ENCODE measurements at regions not wholly inside any gene's neighbourhood (a gene's known extent, or its start where the extent isn't known, plus 50 kb on each side); places are given as distances from the start of the nearest gene placed in this dataset.
"Not testable (repeated sequence)": the region's sequence is repeated elsewhere in the genome, so short reads cannot be mapped to it uniquely, and the experiment has no call there.

DNA sequence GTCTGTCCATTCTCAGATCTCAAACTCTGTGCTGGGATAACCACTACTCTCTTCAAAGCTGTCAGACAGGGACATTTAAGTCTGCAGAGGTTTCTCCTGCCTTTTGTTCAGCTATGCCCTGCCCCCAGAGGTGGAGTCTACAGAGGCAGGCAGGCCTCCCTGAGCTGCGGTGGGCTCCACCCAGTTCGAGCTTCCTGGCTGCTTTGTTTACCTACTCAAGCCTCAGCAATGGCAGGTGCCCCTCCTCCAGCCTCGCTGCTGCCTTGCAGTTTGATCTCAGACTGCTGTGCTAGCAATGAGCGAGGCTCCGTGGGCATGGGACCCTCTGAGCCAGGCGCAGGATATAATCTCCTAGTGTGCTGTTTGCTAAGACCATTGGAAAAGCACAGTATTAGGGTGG, 53.1 kb upstream of the HUNK start:
- DNase-seq (ENCODE audit: low spot score): not testable (repeated sequence)

DNA sequence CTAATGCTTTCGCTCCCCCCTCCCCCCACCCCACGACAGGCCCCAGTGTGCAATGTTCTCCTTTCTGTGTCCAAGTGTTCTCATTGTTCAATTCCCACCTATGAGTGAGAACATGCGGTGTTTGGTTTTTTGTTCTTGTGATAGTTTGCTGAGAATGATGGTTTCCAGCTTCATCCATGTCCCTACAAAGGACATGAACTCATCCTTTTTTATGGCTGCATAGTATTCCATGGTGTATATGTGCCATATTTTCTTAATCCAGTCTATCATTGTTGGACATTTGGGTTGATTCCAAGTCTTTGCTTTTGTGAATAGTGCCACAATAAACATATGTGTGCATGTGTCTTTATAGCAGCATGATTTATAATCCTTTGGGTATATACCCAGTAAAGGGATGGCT, 58.5 kb upstream of the HUNK start:
- not testable (repeated sequence) for DNase-seq (ENCODE audit: low spot score)

DNA sequence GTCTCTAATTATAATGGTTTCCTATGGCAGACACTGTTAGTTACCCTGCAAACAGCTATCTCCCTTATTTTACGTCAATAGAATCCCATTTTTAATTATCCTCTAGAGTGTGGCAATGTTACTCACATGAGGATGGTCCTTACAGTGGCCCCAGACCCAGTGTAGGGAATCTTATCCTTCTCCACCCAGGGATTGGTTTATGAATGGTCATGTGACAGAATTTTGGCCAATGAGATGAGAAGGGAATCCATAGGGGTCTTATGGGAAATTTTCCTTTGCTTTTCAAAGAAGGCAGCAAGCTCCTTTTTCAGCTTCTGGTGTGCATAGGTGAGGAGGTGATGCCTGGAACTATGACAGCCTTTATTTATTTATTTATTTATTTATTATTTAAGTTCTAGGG, 59.0 kb upstream of the HUNK start:
- DNase-seq (ENCODE audit: low spot score): no peak

DNA sequence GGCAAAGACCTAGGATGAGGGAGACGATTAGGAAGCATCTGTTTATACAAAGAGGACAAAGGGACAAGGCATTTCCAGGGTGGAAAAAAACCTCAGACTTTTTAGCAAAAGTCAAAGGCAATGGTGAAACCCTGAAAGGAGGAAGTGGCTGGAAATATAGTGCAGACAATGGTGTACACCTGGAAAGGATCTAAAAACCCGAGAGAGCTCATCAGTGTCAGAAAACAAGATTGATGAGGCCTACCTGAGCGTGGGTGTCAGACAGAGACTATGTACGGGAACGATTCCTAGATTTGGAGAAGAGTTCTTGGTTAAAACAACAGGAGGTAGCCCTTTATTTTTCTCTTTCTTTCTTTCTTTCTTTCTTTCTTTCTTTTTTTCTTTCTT, 68.8 kb upstream of the HUNK start:
- no peak for DNase-seq (ENCODE audit: low spot score)

DNA sequence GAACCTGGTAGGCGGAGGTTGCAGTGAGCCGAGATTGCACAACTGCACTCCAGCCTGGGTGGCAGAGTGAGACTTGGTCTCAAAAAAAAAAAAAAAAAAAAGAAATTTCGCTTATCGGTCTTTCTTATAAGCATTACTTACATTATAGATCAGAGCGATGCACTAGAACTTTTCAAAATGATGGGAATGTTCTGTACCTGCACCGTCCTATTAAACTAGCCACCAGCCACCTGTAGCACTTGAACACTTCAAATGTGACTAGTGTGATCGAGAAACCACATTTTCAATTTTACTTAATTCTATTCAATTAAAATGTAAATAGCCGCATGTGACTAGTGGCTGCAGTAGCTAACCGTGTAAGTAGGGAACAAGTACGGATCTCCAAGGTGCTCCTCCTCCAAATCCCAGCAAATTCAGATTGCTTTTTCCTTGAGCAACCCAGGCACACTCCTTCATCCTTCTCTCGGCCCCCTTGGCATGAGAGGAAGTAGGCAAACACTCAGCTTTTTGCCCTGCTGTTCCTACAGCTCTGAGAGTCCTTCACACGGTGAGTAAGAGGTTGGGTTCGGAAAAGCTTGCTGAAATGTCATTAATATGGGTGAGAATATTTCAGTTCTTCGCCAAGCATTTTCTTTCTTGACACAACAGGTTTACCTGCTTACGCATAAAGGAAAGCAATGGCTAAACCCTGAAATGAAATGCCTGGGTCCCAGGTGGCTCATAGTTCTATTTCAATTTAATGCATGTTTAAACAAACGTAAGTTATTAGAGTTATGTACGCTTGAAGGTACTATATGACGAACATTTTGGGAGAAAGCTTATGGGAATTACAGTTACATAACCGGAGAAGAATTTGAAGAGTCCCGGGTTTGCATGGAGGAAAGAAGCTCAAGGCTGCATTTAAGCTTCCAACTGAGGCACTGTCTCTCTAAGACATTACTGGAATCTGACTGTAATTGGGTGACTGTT, 69.5 kb upstream of the HUNK start:
- DNase-seq (ENCODE audit: low spot score): no peak

DNA sequence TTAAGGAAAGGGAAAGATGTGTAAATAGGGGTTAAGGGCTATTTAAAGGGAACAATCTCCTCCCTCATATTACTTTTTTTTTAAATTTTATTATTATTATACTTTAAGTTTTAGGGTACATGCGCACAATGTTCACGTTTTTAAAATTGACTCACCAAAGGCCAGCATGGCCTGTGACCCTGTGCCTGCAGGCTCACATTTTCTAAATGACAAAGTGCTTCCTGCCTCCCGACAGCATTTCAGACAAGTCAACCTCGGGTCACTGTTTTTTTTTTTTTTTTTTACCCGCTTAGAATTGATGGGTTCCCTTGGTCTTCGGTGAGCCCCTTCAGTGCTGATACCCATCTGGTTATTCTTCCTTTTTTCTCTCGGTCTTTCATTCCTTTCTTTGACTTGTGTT, 70.4 kb upstream of the SCAF4 start:
- DNase-seq (ENCODE audit: low spot score): no peak

DNA sequence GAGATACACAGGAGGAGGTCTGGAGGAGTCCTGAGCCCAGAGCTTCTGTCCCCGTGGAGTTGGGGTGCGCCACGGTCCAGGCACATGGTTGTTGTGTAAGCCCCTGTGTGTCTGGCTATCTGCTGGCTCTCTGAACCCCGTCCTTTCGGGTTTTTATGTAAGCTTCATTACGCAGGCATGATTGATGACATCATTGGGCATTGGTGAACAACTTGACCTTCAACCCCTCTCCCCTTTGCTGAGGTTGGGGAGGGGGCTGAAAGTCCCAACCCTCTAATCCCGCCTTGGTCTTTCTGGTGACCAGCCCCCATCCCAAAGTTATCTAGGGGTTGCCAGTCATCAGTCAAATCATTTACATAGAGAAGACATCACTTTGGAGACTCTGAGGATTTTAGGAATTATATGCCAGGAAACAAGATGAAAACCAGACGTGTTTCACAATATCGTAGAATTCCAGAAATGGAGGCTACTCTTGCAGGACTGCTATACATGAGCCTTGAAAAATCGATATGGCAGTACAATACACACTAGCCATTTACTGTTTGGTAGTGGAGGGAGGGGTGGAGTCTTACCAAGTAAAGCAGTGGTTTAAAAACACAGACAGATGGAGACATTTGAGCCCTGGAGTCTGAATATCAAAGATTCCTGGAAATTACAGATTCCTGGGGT, 69.8 kb upstream of the SCAF4 start:
- no peak for DNase-seq (ENCODE audit: low spot score)

DNA sequence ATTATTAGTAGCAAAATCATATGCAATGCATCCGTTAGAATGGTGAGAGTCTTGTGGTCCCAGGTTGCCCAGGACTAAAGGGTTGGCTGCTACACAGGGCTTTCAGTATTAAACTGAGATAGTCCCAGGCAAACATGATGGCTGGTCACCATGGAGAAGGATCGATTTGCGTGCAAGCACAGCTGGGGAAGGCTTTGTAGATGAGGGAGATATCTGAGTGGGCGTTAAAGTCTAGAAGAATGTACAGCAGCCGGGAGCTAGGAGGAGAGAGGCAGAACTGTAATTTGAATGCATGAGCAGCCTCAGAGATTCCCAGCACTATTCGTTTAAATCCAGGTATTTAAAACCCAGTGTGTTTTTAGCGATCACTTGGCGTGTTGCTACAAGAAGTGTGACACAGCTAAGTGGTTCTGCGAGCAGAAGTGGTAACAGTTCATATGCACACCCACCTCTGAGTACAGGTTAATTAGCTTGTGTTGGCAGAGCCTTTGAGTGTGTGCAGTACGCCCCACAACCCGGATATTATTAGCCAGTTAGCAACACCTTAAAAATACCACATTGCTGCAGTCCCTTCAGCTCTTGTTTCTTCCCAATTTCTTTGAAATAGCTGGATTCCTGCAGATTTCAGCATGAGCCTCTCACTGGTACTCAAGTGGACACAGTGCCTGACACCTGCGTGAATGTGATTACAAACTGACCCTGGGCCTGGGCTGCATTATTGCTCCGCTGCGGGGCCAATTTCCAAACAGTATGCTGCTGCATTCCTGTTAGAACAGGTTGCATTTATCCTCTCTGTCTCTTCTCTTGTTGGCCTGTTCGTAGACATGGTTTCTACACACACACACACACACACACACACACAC, 67.2 kb upstream of the SCAF4 start:
- DNase-seq (ENCODE audit: low spot score): peak; percentile 80

DNA sequence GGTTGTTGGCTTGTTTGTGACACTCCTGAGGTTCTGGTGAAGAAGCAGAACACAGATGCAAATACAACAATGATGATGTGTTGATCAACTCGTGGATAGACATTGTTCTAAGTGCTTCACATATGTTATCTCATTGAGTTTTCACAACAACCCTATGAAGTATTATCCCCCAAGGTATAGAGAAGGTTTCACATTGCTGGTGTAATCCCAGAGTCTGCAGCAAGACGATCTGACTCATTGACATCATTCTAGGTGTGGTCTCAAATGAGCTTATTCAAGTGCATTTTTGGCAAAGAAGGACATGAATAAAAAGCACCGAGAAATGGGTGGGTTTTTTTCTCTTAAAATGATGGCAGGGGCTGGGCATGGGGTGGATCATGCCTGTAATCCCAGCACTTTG, 64.1 kb upstream of the SCAF4 start:
- DNase-seq (ENCODE audit: low spot score): no peak

DNA sequence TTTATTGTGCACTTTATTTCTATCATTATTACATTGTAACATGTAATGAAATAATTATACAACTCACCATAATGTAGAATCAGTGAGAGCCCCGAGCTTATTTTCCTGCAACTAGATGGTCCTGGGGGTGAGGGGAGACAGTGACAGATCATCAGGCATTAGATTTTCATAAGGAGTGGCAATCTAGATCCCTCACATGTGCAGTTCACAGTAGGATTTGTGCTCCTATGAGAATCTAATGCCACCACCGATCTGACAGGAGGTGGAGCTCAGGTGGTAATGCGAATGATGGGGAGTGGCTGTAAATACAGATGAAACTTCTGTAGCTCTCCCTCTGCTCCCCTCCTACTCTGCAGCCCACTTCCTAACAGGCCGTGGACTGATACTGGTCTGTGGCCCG, 58.5 kb upstream of the SCAF4 start:
- not testable (repeated sequence) for DNase-seq (ENCODE audit: low spot score)

DNA sequence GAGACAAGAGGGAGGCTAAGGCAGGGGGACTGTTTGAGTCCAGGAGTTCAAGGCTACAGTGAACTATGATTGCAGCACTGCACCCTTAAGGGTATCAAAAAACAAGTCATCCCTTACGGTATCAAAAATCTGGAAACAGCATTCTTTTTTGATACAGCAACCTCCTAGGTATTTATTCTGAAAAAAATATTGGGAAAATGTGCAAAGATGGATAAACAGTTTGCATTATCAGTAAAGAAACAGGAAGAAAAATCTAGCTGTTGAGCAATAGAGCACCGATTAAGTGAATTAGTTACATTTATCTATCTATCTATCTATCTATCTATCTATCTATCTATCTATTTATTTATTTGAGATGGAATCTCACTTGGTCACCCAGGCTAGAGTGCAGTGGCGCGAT, 56.7 kb upstream of the SCAF4 start:
- no peak for DNase-seq (ENCODE audit: low spot score)

DNA sequence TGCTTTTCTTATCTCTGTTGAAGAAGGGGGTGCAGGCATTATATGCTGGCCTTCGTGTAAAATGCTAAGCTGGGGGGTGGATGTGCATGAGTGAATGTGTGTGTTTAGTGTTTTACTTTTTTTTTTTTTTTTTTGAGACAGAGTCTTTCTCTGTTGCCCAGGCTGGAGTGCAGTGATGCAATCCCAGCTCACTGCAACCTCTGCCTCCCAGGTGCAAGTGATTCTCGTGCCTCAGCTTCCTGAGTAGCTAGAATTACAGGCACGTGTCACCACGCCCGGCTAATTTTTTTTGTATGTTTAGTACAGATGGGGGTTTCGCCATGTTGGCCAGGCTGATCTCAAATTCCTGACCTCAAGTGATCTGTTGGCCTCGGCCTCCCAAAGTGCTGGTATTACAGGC, 55.8 kb upstream of the SCAF4 start:
- not testable (repeated sequence) for DNase-seq (ENCODE audit: low spot score)

DNA sequence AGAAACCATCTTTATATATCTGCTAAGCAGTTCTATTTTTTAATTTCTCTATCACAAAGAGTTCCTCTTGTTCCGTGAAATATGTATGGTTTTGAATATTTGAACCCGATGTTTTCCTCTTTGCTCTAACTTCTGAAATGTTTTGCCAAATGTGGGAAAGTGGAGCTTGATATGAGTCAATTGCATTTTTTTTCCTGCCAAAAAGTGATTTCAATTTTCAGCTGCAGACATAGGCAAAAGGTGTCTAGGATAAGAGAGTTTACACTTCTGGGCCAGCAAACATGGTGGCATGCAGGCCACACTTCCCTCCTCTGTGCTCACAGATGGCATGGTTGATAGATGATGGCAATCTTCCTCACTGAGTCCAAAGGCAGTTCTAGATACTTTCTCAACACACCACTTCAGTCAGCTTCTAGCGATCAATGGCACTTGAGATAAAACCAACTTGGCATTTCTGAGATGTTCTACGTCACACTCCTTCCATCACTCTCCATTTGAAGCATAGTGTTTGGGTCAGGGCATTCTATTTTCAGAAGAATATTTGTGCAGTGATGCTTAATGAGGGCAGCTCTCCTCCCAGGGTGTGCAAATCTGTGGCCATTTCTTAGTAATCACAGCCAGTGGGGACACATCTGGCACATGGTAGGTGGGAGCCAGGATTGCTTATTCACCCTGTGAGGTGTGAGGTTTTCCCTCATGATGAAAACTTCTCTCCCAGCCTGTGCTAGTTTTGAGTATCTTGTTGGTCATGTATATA, 54.4 kb upstream of the SCAF4 start:
- DNase-seq (ENCODE audit: low spot score): no peak

DNA sequence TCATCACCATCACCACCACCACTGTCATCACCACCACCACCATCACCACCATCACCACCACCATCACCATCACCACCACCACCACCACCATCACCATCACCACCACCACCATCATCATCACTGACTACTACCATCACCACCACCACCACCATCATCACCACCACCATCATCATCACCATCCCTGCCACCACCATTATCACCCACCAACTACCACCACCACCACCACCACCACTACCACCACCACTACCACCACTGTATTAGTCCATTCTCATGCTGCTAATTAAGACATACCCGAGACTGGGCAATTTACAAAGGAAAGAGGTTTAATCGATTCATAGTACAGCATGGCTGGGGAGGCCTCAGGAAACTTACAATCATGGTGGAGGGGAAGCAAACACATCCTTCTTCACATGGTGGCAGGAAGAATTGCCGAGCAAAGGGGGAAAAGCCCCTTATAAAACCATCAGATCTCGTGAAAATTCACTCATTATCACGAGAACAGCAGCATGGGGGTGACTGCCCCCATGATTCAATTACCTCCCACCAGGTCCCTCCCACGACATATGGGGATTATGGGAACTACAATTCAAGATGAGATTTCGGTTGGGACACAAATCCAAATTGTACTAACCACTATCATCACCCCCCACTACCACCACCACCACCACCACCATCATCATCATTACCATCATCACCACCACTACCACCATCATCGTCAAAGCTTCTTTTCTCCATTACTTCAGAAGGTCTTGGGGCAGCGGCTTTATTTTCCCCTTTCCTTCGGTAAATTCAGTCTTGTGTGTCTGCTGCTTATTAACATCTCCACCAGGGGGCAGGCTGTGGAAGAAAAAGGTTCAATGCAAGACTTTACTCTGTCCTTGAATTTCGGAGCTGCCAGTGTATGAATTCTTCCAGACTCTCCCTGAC, 53.6 kb upstream of the SCAF4 start:
- peak; percentile 72 for DNase-seq (ENCODE audit: low spot score)

DNA sequence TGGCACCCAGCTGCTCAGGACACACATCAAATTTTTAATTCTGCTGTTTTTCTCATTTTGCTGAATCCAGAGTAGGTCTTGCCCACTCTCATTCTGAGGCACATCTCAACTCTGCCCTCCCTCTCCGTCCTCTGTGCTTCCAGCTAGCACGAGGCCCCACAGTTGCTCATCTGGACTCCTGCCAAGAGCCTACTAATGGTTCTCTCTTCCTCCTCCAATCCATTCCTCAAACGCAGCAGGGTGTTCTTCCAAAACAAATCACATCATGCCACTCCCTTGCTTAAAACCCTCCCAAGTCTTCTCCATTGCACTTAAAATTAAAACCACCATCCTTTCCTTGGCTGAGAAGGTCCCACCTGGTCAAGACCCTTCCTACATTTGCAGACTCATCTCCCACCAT, 49.8 kb upstream of the SCAF4 start:
- DNase-seq (ENCODE audit: low spot score): no peak
